IPS-15b (cell line): ENCODE measurements at regions not wholly inside any gene's neighbourhood (a gene's known extent, or its start where the extent isn't known, plus 50 kb on each side); places are given as distances from the start of the nearest gene placed in this dataset.

Experiments used
- H3K27me3 ChIP-seq: one replicate; pipeline ENCODE4 v1.6.1; 2013; ENCODE audit warnings: low read length; ENCODE audit not compliant: control insufficient read depth, insufficient read depth
- H3K36me3 ChIP-seq: one replicate; pipeline ENCODE4 v1.6.1; 2013; ENCODE audit warnings: low read length; ENCODE audit not compliant: control insufficient read depth, insufficient read depth
- H3K4me1 ChIP-seq: one replicate; pipeline ENCODE4 v1.6.1; 2013; ENCODE audit warnings: mild to moderate bottlenecking, low read length; ENCODE audit not compliant: control insufficient read depth, insufficient read depth
- H3K4me3 ChIP-seq: one replicate; pipeline ENCODE4 v1.5.1; 2013; ENCODE audit warnings: low read depth, low read length
- H3K9ac ChIP-seq: one replicate; pipeline ENCODE4 v1.6.1; 2013; ENCODE audit warnings: low read depth, mild to moderate bottlenecking, low read length
- H3K9me3 ChIP-seq: one replicate; pipeline ENCODE4 v1.6.1; 2013; ENCODE audit warnings: mild to moderate bottlenecking, low read length; ENCODE audit not compliant: control insufficient read depth, insufficient read depth

- no peak overlapping the region for H3K9ac ChIP-seq
- no peaks in the 10 kb centered on the region for H3K9me3 ChIP-seq
- H3K4me1 ChIP-seq, result peaks cover 22% of the 10 kb centered on the region
- no peaks in the 10 kb centered on the region for H3K27me3 ChIP-seq
- no peak overlapping the region for H3K4me3 ChIP-seq
- H3K36me3 ChIP-seq, result no peaks in the 10 kb centered on the region
These were observed 726.2 kb upstream of the SGCG start for GRCh38 chr13:22454586-22454985.

- Histone ChIP-seq H3K9ac (no peak overlapping the region), H3K4me1 (peaks cover 22% of the 10 kb centered on the region), H3K36me3 (no peaks in the 10 kb centered on the region), H3K9me3 (no peaks in the 10 kb centered on the region), H3K4me3 (no peak overlapping the region), H3K27me3 (no peaks in the 10 kb centered on the region)
These were observed 725.7 kb upstream of the SGCG start for GRCh38 chr13:22455036-22455435.

GRCh38 chr13:22461854-22462490 lies 718.8 kb upstream of the SGCG start:
- no peak overlapping the region for H3K4me3 ChIP-seq
- no peaks in the 10 kb centered on the region for H3K9me3 ChIP-seq
- H3K9ac ChIP-seq, result no peak overlapping the region
- H3K4me1 ChIP-seq, result no peaks in the 10 kb centered on the region
- H3K36me3 ChIP-seq, result no peaks in the 10 kb centered on the region
- H3K27me3 ChIP-seq, result no peaks in the 10 kb centered on the region

GRCh38 chr13:22463089-22463488 lies 717.7 kb upstream of the SGCG start:
- H3K4me3 ChIP-seq, result no peak overlapping the region
- no peaks in the 10 kb centered on the region for H3K9me3 ChIP-seq
- H3K9ac ChIP-seq, result no peak overlapping the region
- H3K4me1 ChIP-seq, result no peaks in the 10 kb centered on the region
- H3K36me3 ChIP-seq, result no peaks in the 10 kb centered on the region
- no peaks in the 10 kb centered on the region for H3K27me3 ChIP-seq

GRCh38 chr13:22468045-22468444 lies 712.7 kb upstream of the SGCG start:
- H3K9me3 ChIP-seq, result no peaks in the 10 kb centered on the region
- H3K9ac ChIP-seq, result no peak overlapping the region
- H3K36me3 ChIP-seq, result no peaks in the 10 kb centered on the region
- H3K4me1 ChIP-seq, result no peaks in the 10 kb centered on the region
- H3K27me3 ChIP-seq, result no peaks in the 10 kb centered on the region
- no peak overlapping the region for H3K4me3 ChIP-seq

- Histone ChIP-seq H3K4me3 (no peak overlapping the region), H3K9me3 (no peaks in the 10 kb centered on the region), H3K4me1 (no peaks in the 10 kb centered on the region), H3K36me3 (no peaks in the 10 kb centered on the region), H3K27me3 (no peaks in the 10 kb centered on the region), H3K9ac (no peak overlapping the region)
These were observed 712.0 kb upstream of the SGCG start for GRCh38 chr13:22468824-22469223.

- no peaks in the 10 kb centered on the region for H3K36me3 ChIP-seq
- no peaks in the 10 kb centered on the region for H3K4me1 ChIP-seq
- H3K27me3 ChIP-seq, result no peaks in the 10 kb centered on the region
- H3K9me3 ChIP-seq, result no peaks in the 10 kb centered on the region
- no peak overlapping the region for H3K4me3 ChIP-seq
- no peak overlapping the region for H3K9ac ChIP-seq
These were observed 711.3 kb upstream of the SGCG start for GRCh38 chr13:22469452-22469851.

GRCh38 chr13:22470075-22470474 lies 710.7 kb upstream of the SGCG start:
- H3K36me3 ChIP-seq, result no peaks in the 10 kb centered on the region
- H3K9me3 ChIP-seq, result no peaks in the 10 kb centered on the region
- H3K27me3 ChIP-seq, result no peaks in the 10 kb centered on the region

GRCh38 chr13:22482496-22483000 lies 698.2 kb upstream of the SGCG start:
- Histone ChIP-seq H3K27me3 (no peaks in the 10 kb centered on the region), H3K9me3 (no peaks in the 10 kb centered on the region), H3K36me3 (no peaks in the 10 kb centered on the region), H3K4me1 (no peaks in the 10 kb centered on the region), H3K9ac (no peak overlapping the region), H3K4me3 (no peak overlapping the region)

More at GRCh38 chr13:22470075-22470474, 710.7 kb upstream of the SGCG start:
- Histone ChIP-seq H3K4me1 (no peaks in the 10 kb centered on the region), H3K9ac (no peak overlapping the region), H3K4me3 (no peak overlapping the region)

GRCh38 chr13:22483276-22483675 lies 697.5 kb upstream of the SGCG start:
- no peaks in the 10 kb centered on the region for H3K9me3 ChIP-seq
- H3K4me1 ChIP-seq, result no peaks in the 10 kb centered on the region
- no peak overlapping the region for H3K9ac ChIP-seq
- no peaks in the 10 kb centered on the region for H3K36me3 ChIP-seq
- H3K27me3 ChIP-seq, result no peaks in the 10 kb centered on the region
- no peak overlapping the region for H3K4me3 ChIP-seq

GRCh38 chr13:22486490-22486889 lies 694.3 kb upstream of the SGCG start:
- Histone ChIP-seq H3K27me3 (no peaks in the 10 kb centered on the region), H3K4me1 (no peaks in the 10 kb centered on the region), H3K4me3 (no peak overlapping the region), H3K9me3 (no peaks in the 10 kb centered on the region), H3K9ac (no peak overlapping the region), H3K36me3 (no peaks in the 10 kb centered on the region)

- Histone ChIP-seq H3K9me3 (no peaks in the 10 kb centered on the region), H3K36me3 (no peaks in the 10 kb centered on the region), H3K4me3 (no peak overlapping the region), H3K9ac (no peak overlapping the region), H3K27me3 (no peaks in the 10 kb centered on the region), H3K4me1 (no peaks in the 10 kb centered on the region)
These were observed 692.8 kb upstream of the SGCG start for GRCh38 chr13:22487932-22488331.
